CD8-positive, alpha-beta memory T cell (primary cell): ENCODE measurements at regions not wholly inside any gene's neighbourhood (a gene's known extent, or its start where the extent isn't known, plus 50 kb on each side); places are given as distances from the start of the nearest gene placed in this dataset.

ENCODE experiments used
- CTCF ChIA-PET: fragments of 350-600 bp; sonication (Branson Sonifier 250); formaldehyde crosslinking; loops from one replicate; lab custom pipeline; 2021; ENCODE audit warnings: antibody characterized with exemption; lab: Charles Lee
- POLR2A ChIA-PET: fragments of 350-600 bp; sonication (Branson Sonifier 250); formaldehyde crosslinking; loops from one replicate; lab custom pipeline; 2021; ENCODE audit warnings: antibody characterized with exemption; lab: Charles Lee
- DNase-seq, 5 donors: peaks; one replicate each; pipeline versions ENCODE4 v3.0.0 to v3.0.0-alpha.2; 2020 to 2022; ENCODE audit warnings: mixed read lengths in 1 of 5
- H3K27ac ChIP-seq: one replicate; pipeline ENCODE4 v1.7.0; 2013; ENCODE audit warnings: low read depth, mild to moderate bottlenecking, low read length, moderate library complexity
- H3K27me3 ChIP-seq: 2 replicates; pipeline ENCODE4 v1.7.0; 2013; ENCODE audit warnings: low read length, mild to moderate bottlenecking; ENCODE audit not compliant: insufficient read depth, poor library complexity, severe bottlenecking
- H3K36me3 ChIP-seq: 2 replicates; pipeline ENCODE4 v1.7.0; 2013; ENCODE audit warnings: mild to moderate bottlenecking, low read length, moderate library complexity; ENCODE audit not compliant: insufficient read depth
- H3K4me1 ChIP-seq: 2 replicates; pipeline ENCODE4 v1.7.0; 2013; ENCODE audit warnings: mild to moderate bottlenecking, low read length, moderate library complexity; ENCODE audit not compliant: insufficient read depth
- H3K4me3 ChIP-seq: 2 replicates; pipeline ENCODE4 v1.7.0; 2013; ENCODE audit warnings: mild to moderate bottlenecking, low read length
- H3K9me3 ChIP-seq: 2 replicates; pipeline ENCODE4 v1.7.0; 2013; ENCODE audit warnings: mild to moderate bottlenecking, low read length
- H3K27ac Mint-ChIP-seq, 8 donors: one replicate each; pipeline ENCODE4 v1.8.0; 2020 to 2021; ENCODE audit warnings: mixed read lengths in 8 of 8, mild to moderate bottlenecking in 6 of 8, inconsistent platforms in 3 of 8, moderate library complexity in 3 of 8
- H3K27me3 Mint-ChIP-seq, 2 donors: one replicate each; pipeline ENCODE4 v1.8.0; 2020 to 2021; ENCODE audit warnings: mixed read lengths in 2 of 2, mild to moderate bottlenecking in 1 of 2, moderate library complexity in 1 of 2
- H3K36me3 Mint-ChIP-seq, 3 donors: one replicate each; pipeline ENCODE4 v1.8.0; 2020 to 2021; ENCODE audit warnings: mixed read lengths in 3 of 3, inconsistent platforms in 1 of 3, mild to moderate bottlenecking in 1 of 3
- H3K4me1 Mint-ChIP-seq, 3 donors: one replicate each; pipeline ENCODE4 v1.8.0; 2020 to 2021; ENCODE audit warnings: mixed read lengths in 3 of 3, inconsistent platforms in 1 of 3, mild to moderate bottlenecking in 1 of 3
- H3K4me3 Mint-ChIP-seq, 7 donors: one replicate each; pipeline ENCODE4 v1.8.0; 2020 to 2021; ENCODE audit warnings: mixed read lengths in 7 of 7, mild to moderate bottlenecking in 6 of 7, moderate library complexity in 4 of 7, inconsistent platforms in 2 of 7
- H3K9me3 Mint-ChIP-seq, 5 donors: one replicate each; pipeline ENCODE4 v1.8.0; 2020 to 2022; ENCODE audit warnings: mixed read lengths in 5 of 5, mild to moderate bottlenecking in 3 of 5, moderate library complexity in 2 of 5, inconsistent platforms in 1 of 5

DNA sequence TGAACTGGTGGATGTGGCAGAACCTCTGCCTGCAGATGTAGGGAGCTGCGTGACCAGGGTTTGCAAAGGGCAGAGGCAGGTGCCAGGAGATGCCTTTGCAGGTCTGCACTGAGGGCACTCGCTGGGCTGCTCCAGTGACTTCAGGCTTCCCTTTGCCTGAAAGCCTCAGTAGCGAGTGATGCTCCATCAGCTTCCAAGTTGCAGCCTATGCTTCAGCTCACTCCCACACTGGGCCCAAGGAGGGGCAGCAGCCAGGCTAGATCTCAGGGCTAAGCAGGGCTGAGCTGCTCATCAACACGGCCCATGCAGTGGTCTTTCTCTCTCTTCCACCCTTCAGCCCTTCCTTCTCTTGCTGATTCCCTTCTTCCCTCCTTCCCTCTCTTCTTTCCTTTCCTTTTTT, 78.3 kb upstream of the RGMA start:
- DNase-seq, result no peak
- no peaks in the 10 kb centered on the region for H3K36me3 ChIP-seq
- H3K4me1 Mint-ChIP-seq, result peaks cover 16 to 28% (median 25%) of the 10 kb centered on the region in 3 donors
- no peak overlapping the region for H3K27ac ChIP-seq
- H3K27ac Mint-ChIP-seq, result no peak overlapping the region
- H3K36me3 Mint-ChIP-seq, result peaks cover 0 to 6% (median 0%) of the 10 kb centered on the region in 3 donors
- peaks cover 23 to 48% of the 10 kb centered on the region in 2 donors for H3K27me3 Mint-ChIP-seq
- H3K9me3 Mint-ChIP-seq, result peaks cover 0 to 3% (median 0%) of the 10 kb centered on the region in 5 donors
- no peak overlapping the region for H3K4me3 Mint-ChIP-seq
- H3K4me1 ChIP-seq, result no peaks in the 10 kb centered on the region
- H3K9me3 ChIP-seq, result no peaks in the 10 kb centered on the region
- H3K27me3 ChIP-seq, result peaks cover 12% of the 10 kb centered on the region
- ChIA-PET CTCF (no interaction called here), POLR2A (no interaction called here)
- H3K4me3 ChIP-seq, result no peak overlapping the region

GRCh38 chr15:93166675-93167074, 77.7 kb upstream of the RGMA start:
- H3K36me3 Mint-ChIP-seq, result peaks cover 0 to 6% (median 0%) of the 10 kb centered on the region in 3 donors
- peaks cover 0 to 3% (median 0%) of the 10 kb centered on the region in 5 donors for H3K9me3 Mint-ChIP-seq
- peak overlapping the region in 1 of 8 donors; percentile 38 for H3K27ac Mint-ChIP-seq
- Histone ChIP-seq H3K9me3 (no peaks in the 10 kb centered on the region), H3K4me1 (no peaks in the 10 kb centered on the region), H3K27me3 (peaks cover 12% of the 10 kb centered on the region), H3K27ac (no peak overlapping the region), H3K4me3 (no peak overlapping the region), H3K36me3 (no peaks in the 10 kb centered on the region)
- POLR2A ChIA-PET, result no interaction called here
- no peak overlapping the region for H3K4me3 Mint-ChIP-seq
- peaks cover 23 to 43% of the 10 kb centered on the region in 2 donors for H3K27me3 Mint-ChIP-seq
- CTCF ChIA-PET, result no interaction called here
- peaks cover 16 to 28% (median 25%) of the 10 kb centered on the region in 3 donors for H3K4me1 Mint-ChIP-seq
- no peak for DNase-seq

- CTCF ChIA-PET, result no interaction called here
Observed at GRCh38 chr15:93165734-93166470, 76.9 kb upstream of the RGMA start.

DNA sequence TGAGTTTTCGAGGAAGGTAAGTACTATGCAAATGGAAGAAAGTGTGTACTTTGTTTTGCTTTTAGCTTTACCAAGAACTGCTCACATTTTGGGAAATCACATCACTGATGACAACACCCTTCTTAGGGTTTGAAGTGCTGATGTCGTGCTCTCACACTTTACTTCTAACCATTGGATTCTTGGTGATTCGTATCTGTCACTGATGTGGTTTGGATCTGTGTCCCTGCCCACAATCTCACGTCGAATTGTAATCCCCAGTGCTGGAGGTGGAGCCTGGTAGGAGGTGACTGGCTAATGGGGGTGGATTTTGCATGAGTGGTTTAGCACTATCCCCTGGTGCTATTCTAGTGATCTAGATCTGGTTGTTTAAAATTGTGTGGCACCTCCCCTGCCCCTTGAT, 75.4 kb upstream of the RGMA start:
- ChIA-PET POLR2A (no interaction called here), CTCF (no interaction called here)
- Histone ChIP-seq H3K4me3 (no peak overlapping the region), H3K4me1 (no peaks in the 10 kb centered on the region), H3K9me3 (no peaks in the 10 kb centered on the region), H3K36me3 (no peaks in the 10 kb centered on the region), H3K27ac (no peak overlapping the region), H3K27me3 (no peaks in the 10 kb centered on the region)
- no peaks in the 10 kb centered on the region for H3K36me3 Mint-ChIP-seq
- peaks cover 16 to 28% (median 25%) of the 10 kb centered on the region in 3 donors for H3K4me1 Mint-ChIP-seq
- H3K9me3 Mint-ChIP-seq, result no peaks in the 10 kb centered on the region
- DNase-seq, result peak in 2 of 5 donors; percentile 31 to 52
- no peak overlapping the region for H3K4me3 Mint-ChIP-seq
- peaks cover 11 to 24% of the 10 kb centered on the region in 2 donors for H3K27me3 Mint-ChIP-seq
- peak overlapping the region in 2 of 8 donors; percentile 12 to 59 for H3K27ac Mint-ChIP-seq

More at GRCh38 chr15:93165734-93166470, 76.9 kb upstream of the RGMA start:
- H3K4me3 Mint-ChIP-seq, result no peak overlapping the region
- peaks cover 16 to 28% (median 25%) of the 10 kb centered on the region in 3 donors for H3K4me1 Mint-ChIP-seq
- Histone ChIP-seq H3K4me1 (no peaks in the 10 kb centered on the region), H3K36me3 (no peaks in the 10 kb centered on the region), H3K27ac (no peak overlapping the region), H3K27me3 (peaks cover 9% of the 10 kb centered on the region), H3K4me3 (no peak overlapping the region), H3K9me3 (no peaks in the 10 kb centered on the region)
- H3K9me3 Mint-ChIP-seq, result no peaks in the 10 kb centered on the region
- POLR2A ChIA-PET, result no interaction called here
- DNase-seq, result no peak
- H3K27me3 Mint-ChIP-seq, result peaks cover 20 to 35% of the 10 kb centered on the region in 2 donors
- H3K27ac Mint-ChIP-seq, result peak overlapping the region in 1 of 8 donors; percentile 59
- H3K36me3 Mint-ChIP-seq, result no peaks in the 10 kb centered on the region

DNA sequence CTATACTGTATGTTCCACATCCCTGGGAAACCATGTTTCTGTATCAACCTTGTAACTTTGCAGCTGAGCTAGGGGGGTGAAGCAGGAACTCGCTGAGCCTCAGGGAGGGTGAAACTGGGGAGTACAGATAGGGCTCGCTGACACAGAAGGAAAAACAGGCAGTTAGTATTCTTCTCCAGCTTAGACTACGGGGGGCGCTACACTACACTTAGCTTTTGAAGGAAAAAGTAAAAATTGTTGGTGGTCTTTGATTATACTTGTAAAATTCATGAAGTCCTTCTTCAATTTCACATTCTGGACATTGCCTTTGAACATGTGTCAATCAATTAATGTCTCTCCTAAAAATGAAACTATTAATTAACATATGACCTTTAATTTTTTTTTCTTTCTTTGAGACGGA, 73.5 kb upstream of the RGMA start:
- Histone ChIP-seq H3K4me1 (no peaks in the 10 kb centered on the region), H3K4me3 (no peak overlapping the region), H3K36me3 (no peaks in the 10 kb centered on the region), H3K27ac (no peak overlapping the region), H3K9me3 (no peaks in the 10 kb centered on the region), H3K27me3 (no peaks in the 10 kb centered on the region)
- DNase-seq, result no peak
- Mint-ChIP-seq H3K4me1 (peaks cover 14 to 23% (median 22%) of the 10 kb centered on the region in 3 donors), H3K9me3 (no peaks in the 10 kb centered on the region), H3K4me3 (no peak overlapping the region), H3K27ac (peak overlapping the region in 1 of 8 donors; percentile 85), H3K36me3 (peaks cover 0 to 1% (median 0%) of the 10 kb centered on the region in 3 donors), H3K27me3 (peaks cover 8 to 9% of the 10 kb centered on the region in 2 donors)
- ChIA-PET POLR2A (no interaction called here), CTCF (no interaction called here)

GRCh38 chr15:93159930-93160329, 70.9 kb upstream of the RGMA start:
- H3K4me3 ChIP-seq, result no peak overlapping the region
- H3K36me3 ChIP-seq, result no peaks in the 10 kb centered on the region
- no peaks in the 10 kb centered on the region for H3K9me3 ChIP-seq
- Mint-ChIP-seq H3K27me3 (peaks cover 0 to 4% of the 10 kb centered on the region in 2 donors), H3K36me3 (peaks cover 0 to 1% (median 0%) of the 10 kb centered on the region in 3 donors), H3K4me1 (peaks cover 5 to 10% (median 9%) of the 10 kb centered on the region in 3 donors), H3K9me3 (peaks cover 0 to 7% (median 5%) of the 10 kb centered on the region in 5 donors), H3K4me3 (no peak overlapping the region), H3K27ac (peak overlapping the region in 1 of 8 donors; percentile 61)
- H3K4me1 ChIP-seq, result no peaks in the 10 kb centered on the region
- no peak for DNase-seq
- POLR2A ChIA-PET, result no interaction called here
- H3K27ac ChIP-seq, result no peak overlapping the region
- H3K27me3 ChIP-seq, result no peaks in the 10 kb centered on the region
- CTCF ChIA-PET, result no interaction called here

DNA sequence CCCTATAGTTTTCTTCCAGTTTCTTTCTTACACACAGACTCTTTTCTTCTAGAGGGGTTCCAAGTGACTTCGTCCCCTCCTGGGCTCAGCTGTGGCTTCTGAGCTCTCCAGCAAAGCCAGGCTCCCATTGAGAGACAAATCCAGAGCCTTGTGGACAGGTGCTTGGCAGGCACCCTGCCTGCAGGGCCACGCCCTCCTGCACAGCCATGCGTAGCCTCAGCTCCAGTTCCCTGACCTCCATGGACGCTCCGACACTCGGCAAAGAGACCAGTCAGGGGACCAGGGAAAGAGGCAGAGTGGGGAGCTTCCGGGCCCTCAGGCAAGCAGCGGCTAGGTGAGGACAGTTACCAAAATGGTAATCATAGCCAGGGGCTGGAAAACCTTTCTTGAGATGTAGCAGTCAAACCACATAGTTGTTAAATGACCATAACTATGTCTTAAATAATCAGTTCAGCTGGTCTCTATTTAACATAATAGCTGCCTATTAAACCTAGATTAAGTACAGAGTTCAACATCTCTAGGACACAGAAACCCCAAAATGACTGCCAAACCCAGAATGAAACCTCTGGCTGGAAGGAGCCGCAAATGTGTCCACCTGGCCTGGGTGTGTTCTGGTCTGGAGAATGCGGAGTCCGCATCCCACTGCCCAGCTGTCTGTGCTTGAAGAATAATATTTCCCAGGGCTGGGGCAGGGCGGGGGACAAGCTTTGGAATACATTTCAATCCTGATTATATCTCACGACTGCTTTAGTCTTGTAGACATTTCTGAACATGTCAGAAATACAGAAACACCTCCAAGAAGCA, 69.3 kb upstream of the RGMA start:
- Histone ChIP-seq H3K4me1 (no peaks in the 10 kb centered on the region), H3K36me3 (no peaks in the 10 kb centered on the region), H3K27me3 (peaks cover 3% of the 10 kb centered on the region), H3K27ac (no peak overlapping the region), H3K4me3 (no peak overlapping the region), H3K9me3 (no peaks in the 10 kb centered on the region)
- H3K4me3 Mint-ChIP-seq, result no peak overlapping the region
- peaks cover 0 to 1% (median 0%) of the 10 kb centered on the region in 3 donors for H3K36me3 Mint-ChIP-seq
- peaks cover 0 to 4% of the 10 kb centered on the region in 2 donors for H3K27me3 Mint-ChIP-seq
- peaks cover 1 to 5% (median 3%) of the 10 kb centered on the region in 3 donors for H3K4me1 Mint-ChIP-seq
- POLR2A ChIA-PET, result no interaction called here
- CTCF ChIA-PET, result interaction anchor here (0.6 kb wide), 1 partner anchor 34 kb away, joined by 3 read pairs; no protein-coding TSS in a partner anchor
- H3K27ac Mint-ChIP-seq, result peak overlapping the region in 2 of 8 donors; percentile 16 to 55
- H3K9me3 Mint-ChIP-seq, result peaks cover 0 to 10% (median 5%) of the 10 kb centered on the region in 5 donors
- DNase-seq, result no peak
